ENCODE measurements at regions not wholly inside any gene's neighbourhood (a gene's known extent, or its start where the extent isn't known, plus 50 kb on each side); places are given as distances from the start of the nearest gene placed in this dataset.

GRCh38 chr18:78779996-78780718 lies 199.5 kb upstream of the SALL3 start:
- Histone ChIP-seq H3K27ac (no peak overlapping the region), H3K4me1 (no peaks in the 10 kb centered on the region), H3K27me3 (no peaks in the 10 kb centered on the region), H3K9me3 (no peaks in the 10 kb centered on the region), H3K4me3 (no peak overlapping the region), H3K36me3 (no peaks in the 10 kb centered on the region)
- TF ChIP-seq CTCF (IDR thresholded peaks at IDR 0.05), result no peak
- intact Hi-C loops (cut with DNase I; ENCODE audit: low total_unique reads), result no loop called here
- DNase-seq, result peak in 1 of 2 donors; percentile 43

DNA sequence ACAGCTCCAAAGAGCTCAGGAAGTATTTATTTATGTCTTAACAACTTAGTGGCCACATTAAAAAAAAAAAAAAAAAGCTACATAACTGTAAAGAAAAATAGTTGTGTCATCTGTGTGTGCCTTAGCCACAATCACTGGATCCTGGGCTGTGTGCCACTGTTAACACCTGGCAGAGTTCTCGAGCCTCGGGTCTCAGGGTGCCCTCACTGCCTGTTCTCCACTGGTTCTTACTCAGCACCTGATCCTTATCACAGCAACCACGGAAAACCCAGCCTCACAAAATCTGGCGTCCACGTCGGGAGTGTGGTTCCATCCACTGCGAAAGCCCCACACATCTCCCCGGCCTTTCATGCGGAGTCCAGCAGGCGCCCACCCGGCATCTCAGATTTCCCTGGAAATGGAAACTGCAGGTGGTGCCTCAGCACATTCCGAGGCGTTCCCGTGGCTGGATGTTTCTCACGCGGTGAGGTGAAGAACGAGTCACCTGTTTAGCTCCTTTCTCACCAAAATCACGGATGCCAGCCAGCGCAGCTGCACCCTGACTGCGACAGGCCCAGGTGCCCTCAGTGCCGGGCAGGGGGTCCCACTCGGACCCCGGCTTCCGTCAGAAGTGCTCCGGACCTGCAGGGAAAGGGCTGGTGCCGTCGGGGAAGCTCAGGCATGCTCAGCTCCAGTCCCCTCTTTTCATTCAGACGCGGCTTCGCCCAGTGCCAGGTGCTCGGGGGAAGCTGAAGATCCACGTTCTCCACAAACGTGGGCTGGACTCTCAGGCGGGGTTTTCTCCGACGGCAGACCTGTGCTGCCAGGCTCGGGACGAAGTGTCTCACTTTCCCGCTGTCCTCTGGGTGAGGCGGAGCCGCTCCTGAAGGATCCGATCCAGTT lies 198.7 kb upstream of the SALL3 start:
- Histone ChIP-seq H3K9me3 (no peaks in the 10 kb centered on the region), H3K27ac (no peak overlapping the region), H3K4me1 (no peaks in the 10 kb centered on the region), H3K36me3 (no peaks in the 10 kb centered on the region), H3K27me3 (no peaks in the 10 kb centered on the region), H3K4me3 (no peak overlapping the region)
- TF ChIP-seq CTCF (IDR thresholded peaks at IDR 0.05), result no peak
- DNase-seq, result peak in 1 of 2 donors; percentile 48
- intact Hi-C loops (cut with DNase I; ENCODE audit: low total_unique reads), result no loop called here

DNA sequence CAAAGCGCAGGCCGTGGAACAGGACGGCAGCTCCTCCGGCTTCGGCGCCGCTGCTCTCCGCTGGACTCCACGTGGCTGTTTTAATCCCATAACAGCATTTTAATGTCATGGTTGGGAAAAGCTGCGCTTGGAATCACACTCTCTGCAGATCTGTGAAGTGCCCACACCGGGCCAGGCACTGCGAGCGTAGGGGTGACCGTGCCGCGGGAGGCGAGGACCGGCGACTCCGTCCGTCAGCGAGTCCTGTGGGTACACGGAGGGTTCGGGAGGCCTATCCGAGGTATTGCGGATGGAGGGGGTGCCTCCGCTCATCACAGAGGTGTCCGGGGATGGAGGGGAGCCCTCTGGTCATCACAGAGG lies 198.0 kb upstream of the SALL3 start:
- H3K4me1 ChIP-seq, result no peaks in the 10 kb centered on the region
- intact Hi-C loops (cut with DNase I; ENCODE audit: low total_unique reads), result no loop called here
- no peaks in the 10 kb centered on the region for H3K9me3 ChIP-seq
- no peaks in the 10 kb centered on the region for H3K27me3 ChIP-seq
- no peak overlapping the region for H3K4me3 ChIP-seq
- TF ChIP-seq CTCF (IDR thresholded peaks at IDR 0.05), result no peak
- no peak overlapping the region for H3K27ac ChIP-seq
- no peaks in the 10 kb centered on the region for H3K36me3 ChIP-seq
- peak in 1 of 2 donors; percentile 63 for DNase-seq

- H3K4me1 ChIP-seq, result no peaks in the 10 kb centered on the region
These were observed 196.6 kb upstream of the SALL3 start for GRCh38 chr18:78782951-78783563.

DNA sequence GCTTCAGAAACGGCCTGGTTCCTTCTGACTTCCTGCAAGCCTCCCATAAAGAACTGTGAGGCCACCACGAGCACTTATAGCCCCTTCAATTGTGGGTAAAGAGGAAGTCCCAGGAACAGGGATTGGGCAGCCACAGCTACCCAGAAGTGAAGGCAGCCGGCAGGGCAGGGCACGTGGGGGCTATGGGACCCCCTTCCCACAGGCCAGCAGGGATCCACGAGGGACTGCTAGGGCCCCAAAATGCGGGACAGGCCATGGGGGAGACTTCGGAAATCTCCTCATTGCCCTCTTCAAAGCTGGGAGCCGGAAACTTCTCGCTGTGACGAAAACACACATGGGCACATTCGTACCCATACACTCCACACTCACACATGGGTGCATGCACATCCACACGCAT lies 196.1 kb upstream of the SALL3 start:
- DNase-seq, result no peak
- no peak overlapping the region for H3K27ac ChIP-seq
- H3K4me1 ChIP-seq, result no peaks in the 10 kb centered on the region
- no peak for TF ChIP-seq CTCF (IDR thresholded peaks at IDR 0.05)
- peaks cover 0 to 3% of the 10 kb centered on the region in 2 donors for H3K27me3 ChIP-seq
- no peaks in the 10 kb centered on the region for H3K9me3 ChIP-seq
- no peaks in the 10 kb centered on the region for H3K36me3 ChIP-seq
- intact Hi-C loops (cut with DNase I; ENCODE audit: low total_unique reads), result no loop called here
- H3K4me3 ChIP-seq, result no peak overlapping the region

More at GRCh38 chr18:78782951-78783563, 196.6 kb upstream of the SALL3 start:
- peak in 1 of 2 donors; percentile 43 for DNase-seq
- Histone ChIP-seq H3K4me3 (no peak overlapping the region), H3K27ac (no peak overlapping the region), H3K9me3 (no peaks in the 10 kb centered on the region), H3K36me3 (no peaks in the 10 kb centered on the region), H3K27me3 (peaks cover 0 to 3% of the 10 kb centered on the region in 2 donors)
- TF ChIP-seq CTCF (IDR thresholded peaks at IDR 0.05), result no peak
- intact Hi-C loops (cut with DNase I; ENCODE audit: low total_unique reads), result no loop called here
